ENCODE measurements at regions not wholly inside any gene's neighbourhood (a gene's known extent, or its start where the extent isn't known, plus 50 kb on each side); places are given as distances from the start of the nearest gene placed in this dataset.

GRCh38 chr2:21256006-21256405, 132.2 kb downstream of the TDRD15 start:
- H3K27ac ChIP-seq: no peak overlapping the region
- DNase-seq: no peak
- H3K36me3 ChIP-seq: no peaks in the 10 kb centered on the region
- intact Hi-C loops (cut with DNase I): no loop called here
- TF ChIP-seq POLR2A (IDR thresholded peaks at IDR 0.05): no peak
- no peak for TF ChIP-seq EP300 (IDR thresholded peaks at IDR 0.05)
- TF ChIP-seq CTCF (IDR thresholded peaks at IDR 0.05): no peak
- no peaks in the 10 kb centered on the region for H3K4me1 ChIP-seq (ENCODE audit: insufficient read depth)
- no peak overlapping the region for H3K4me3 ChIP-seq
- no peaks in the 10 kb centered on the region for H3K27me3 ChIP-seq
- WGBS, 3 donors: 80 to 87% (median 84%) methylated on average over 5 of the region's 5 CpGs
- H3K9me3 ChIP-seq: no peaks in the 10 kb centered on the region

GRCh38 chr2:21257621-21258020, 133.9 kb downstream of the TDRD15 start:
- H3K27ac ChIP-seq: no peak overlapping the region
- H3K36me3 ChIP-seq: no peaks in the 10 kb centered on the region
- no peaks in the 10 kb centered on the region for H3K4me1 ChIP-seq (ENCODE audit: insufficient read depth)
- no peak for TF ChIP-seq POLR2A (IDR thresholded peaks at IDR 0.05)
- no peak for TF ChIP-seq EP300 (IDR thresholded peaks at IDR 0.05)
- TF ChIP-seq CTCF (IDR thresholded peaks at IDR 0.05): no peak
- no peak overlapping the region for H3K4me3 ChIP-seq
- DNase-seq: no peak
- no peaks in the 10 kb centered on the region for H3K9me3 ChIP-seq
- 53 to 61% (median 54%) methylated on average over 2 of the region's 2 CpGs for WGBS, 3 donors
- intact Hi-C loops (cut with DNase I): no loop called here
- H3K27me3 ChIP-seq: no peaks in the 10 kb centered on the region

GRCh38 chr2:21258082-21258481, 134.3 kb downstream of the TDRD15 start:
- intact Hi-C loops (cut with DNase I): no loop called here
- WGBS, 3 donors: 43 to 50% (median 43%) methylated on average over 4 of the region's 4 CpGs
- TF ChIP-seq EP300 (IDR thresholded peaks at IDR 0.05) (no peak), POLR2A (IDR thresholded peaks at IDR 0.05) (no peak), CTCF (IDR thresholded peaks at IDR 0.05) (no peak)
- no peaks in the 10 kb centered on the region for H3K36me3 ChIP-seq
- H3K4me1 ChIP-seq (ENCODE audit: insufficient read depth): no peaks in the 10 kb centered on the region
- no peaks in the 10 kb centered on the region for H3K9me3 ChIP-seq
- no peak for DNase-seq
- no peaks in the 10 kb centered on the region for H3K27me3 ChIP-seq
- no peak overlapping the region for H3K4me3 ChIP-seq
- no peak overlapping the region for H3K27ac ChIP-seq

GRCh38 chr2:21260311-21260710, 136.5 kb downstream of the TDRD15 start:
- Histone ChIP-seq H3K9me3 (no peaks in the 10 kb centered on the region), H3K4me3 (no peak overlapping the region), H3K36me3 (no peaks in the 10 kb centered on the region), H3K4me1 (ENCODE audit: insufficient read depth) (no peaks in the 10 kb centered on the region), H3K27ac (no peak overlapping the region), H3K27me3 (no peaks in the 10 kb centered on the region)
- WGBS, 3 donors: 90 to 95% (median 94%) methylated on average over 3 of the region's 3 CpGs
- intact Hi-C loops (cut with DNase I): no loop called here
- no peak for DNase-seq
- TF ChIP-seq POLR2A (IDR thresholded peaks at IDR 0.05) (no peak), EP300 (IDR thresholded peaks at IDR 0.05) (no peak), CTCF (IDR thresholded peaks at IDR 0.05) (no peak)

GRCh38 chr2:21261591-21261990, 137.8 kb downstream of the TDRD15 start:
- H3K27ac ChIP-seq: no peak overlapping the region
- H3K4me3 ChIP-seq: no peak overlapping the region
- DNase-seq: no peak
- WGBS, 3 donors: 71 to 88% (median 84%) methylated on average over 6 of the region's 6 CpGs
- no peaks in the 10 kb centered on the region for H3K4me1 ChIP-seq (ENCODE audit: insufficient read depth)
- intact Hi-C loops (cut with DNase I): no loop called here
- no peaks in the 10 kb centered on the region for H3K27me3 ChIP-seq
- no peak for TF ChIP-seq CTCF (IDR thresholded peaks at IDR 0.05)
- TF ChIP-seq POLR2A (IDR thresholded peaks at IDR 0.05): no peak
- H3K36me3 ChIP-seq: no peaks in the 10 kb centered on the region
- no peaks in the 10 kb centered on the region for H3K9me3 ChIP-seq

Data from ovary (tissue), 7 donors.